Left ventricle myocardium inferior (tissue), 1 donor: ENCODE measurements at regions not wholly inside any gene's neighbourhood (a gene's known extent, or its start where the extent isn't known, plus 50 kb on each side); places are given as distances from the start of the nearest gene placed in this dataset.

Source experiments
- DNase-seq: peaks from one replicate; pipeline ENCODE4 v3.0.0-alpha.2; 2020
- H3K27ac ChIP-seq: fragments of 200-600 bp; replicated peaks from 2 replicates; pipeline ENCODE4 v1.8.0; 2021
- H3K27me3 ChIP-seq: fragments of 200-600 bp; 2 replicates; pipeline ENCODE4 v1.8.0; 2021; ENCODE audit warnings: low read depth
- H3K36me3 ChIP-seq: fragments of 200-600 bp; 2 replicates; pipeline ENCODE4 v1.8.0; 2021
- H3K4me1 ChIP-seq: fragments of 200-600 bp; 2 replicates; pipeline ENCODE4 v1.8.0; 2021
- H3K4me3 ChIP-seq: fragments of 200-600 bp; 2 replicates; pipeline ENCODE4 v1.8.0; 2021; ENCODE audit warnings: mild to moderate bottlenecking, moderate library complexity
- H3K9me3 ChIP-seq: fragments of 200-600 bp; replicated peaks from 2 replicates; pipeline ENCODE4 v1.8.0; 2021
- CTCF ChIP-seq: fragments of 200-600 bp; IDR thresholded peaks from 2 replicates; pipeline ENCODE4 v1.8.0; 2021; ENCODE audit warnings: antibody characterized with exemption, mild to moderate bottlenecking, borderline replicate concordance
- intact Hi-C: fragments of 100-400 bp; cut with micrococcal nuclease; formaldehyde crosslinking; loops from one replicate; pipeline ENCODE4 v1.11.0; 2022
- donor health status: DM: no; HTN: yes; CAD: no; lungs with severe emphysema.

- intact Hi-C loops = no loop called here
- Histone ChIP-seq H3K4me1 (no peaks in the 10 kb centered on the region), H3K9me3 (no peaks in the 10 kb centered on the region), H3K27ac (no peak overlapping the region), H3K27me3 (peaks cover 21% of the 10 kb centered on the region), H3K36me3 (no peaks in the 10 kb centered on the region), H3K4me3 (no peak overlapping the region)
- peak; percentile 53 for TF ChIP-seq CTCF
- DNase-seq = no peak
Observed at GRCh38 chr9:16257604-16258003, 612.9 kb downstream of the BNC2 start.

DNA sequence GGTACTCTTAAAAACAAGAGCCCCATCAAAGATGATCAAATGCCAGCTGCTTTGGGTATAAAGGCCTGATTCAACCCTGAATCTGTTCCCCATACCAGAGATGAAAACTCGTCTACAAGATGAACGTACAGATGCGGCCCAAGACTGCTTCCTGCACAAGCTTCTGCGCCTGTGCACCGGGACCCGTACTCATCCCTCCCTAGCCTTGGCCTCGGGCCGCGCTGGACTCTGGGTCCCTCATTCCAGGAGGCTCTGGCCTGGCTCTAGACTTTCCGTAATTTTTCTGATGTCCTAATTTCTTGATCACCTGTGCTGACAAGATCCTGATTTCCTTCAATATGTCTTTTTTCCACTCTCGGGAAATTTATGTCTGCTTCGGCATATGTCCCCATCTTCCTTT is 612.3 kb downstream of the BNC2 start:
- Histone ChIP-seq H3K27ac (no peak overlapping the region), H3K4me1 (no peaks in the 10 kb centered on the region), H3K27me3 (peaks cover 27% of the 10 kb centered on the region), H3K4me3 (no peak overlapping the region), H3K36me3 (no peaks in the 10 kb centered on the region), H3K9me3 (no peaks in the 10 kb centered on the region)
- no peak for TF ChIP-seq CTCF
- intact Hi-C loops = no loop called here
- no peak for DNase-seq

- TF ChIP-seq CTCF = no peak
- intact Hi-C loops = no loop called here
- Histone ChIP-seq H3K27me3 (peaks cover 32% of the 10 kb centered on the region), H3K27ac (no peak overlapping the region), H3K4me3 (no peak overlapping the region), H3K4me1 (no peaks in the 10 kb centered on the region), H3K36me3 (no peaks in the 10 kb centered on the region), H3K9me3 (no peaks in the 10 kb centered on the region)
- DNase-seq = no peak
Observed at GRCh38 chr9:16258708-16259107, 611.8 kb downstream of the BNC2 start.

- intact Hi-C loops = no loop called here
- DNase-seq = no peak
Observed at GRCh38 chr9:16262477-16263261, 607.8 kb downstream of the BNC2 start.

GRCh38 chr9:16265688-16266087 is 604.8 kb downstream of the BNC2 start:
- no peaks in the 10 kb centered on the region for H3K9me3 ChIP-seq
- no peak overlapping the region for H3K27ac ChIP-seq
- peaks cover 49% of the 10 kb centered on the region for H3K27me3 ChIP-seq
- no peak for DNase-seq
- intact Hi-C loops = no loop called here
- no peak for TF ChIP-seq CTCF
- no peaks in the 10 kb centered on the region for H3K4me1 ChIP-seq
- no peaks in the 10 kb centered on the region for H3K36me3 ChIP-seq
- no peak overlapping the region for H3K4me3 ChIP-seq

More at GRCh38 chr9:16262477-16263261, 607.8 kb downstream of the BNC2 start:
- Histone ChIP-seq H3K36me3 (no peaks in the 10 kb centered on the region), H3K4me3 (no peak overlapping the region), H3K27ac (no peak overlapping the region), H3K9me3 (no peaks in the 10 kb centered on the region), H3K4me1 (no peaks in the 10 kb centered on the region), H3K27me3 (peaks cover 53% of the 10 kb centered on the region)
- TF ChIP-seq CTCF = no peak
